ENCODE measurements at regions not wholly inside any gene's neighbourhood (a gene's known extent, or its start where the extent isn't known, plus 50 kb on each side); places are given as distances from the start of the nearest gene placed in this dataset.

GRCh38 chr7:33719059-33719581 lies 186.2 kb upstream of the BMPER start:
- Mint-ChIP-seq H3K36me3 (ENCODE audit: insufficient read depth, unreplicated experiment) (no peaks in the 10 kb centered on the region), H3K27me3 (ENCODE audit: unreplicated experiment) (peaks cover 72% of the 10 kb centered on the region), H3K4me3 (ENCODE audit: low read depth, unreplicated experiment) (no peak overlapping the region), H3K9me3 (ENCODE audit: low read depth, unreplicated experiment) (no peaks in the 10 kb centered on the region), H3K4me1 (ENCODE audit: low read depth, unreplicated experiment) (peaks cover 14% of the 10 kb centered on the region), H3K27ac (ENCODE audit: unreplicated experiment) (no peak overlapping the region)
- no TSS peak for BruUV-seq (replicated peaks)
- CTCF ChIA-PET = interaction anchor here (0.7 to 1.5 kb wide), 3 partner anchors 31 to 443 kb away, joined by 3 to 7 read pairs (median 3); no protein-coding TSS in a partner anchor
- TF ChIP-seq, protein P1, sequence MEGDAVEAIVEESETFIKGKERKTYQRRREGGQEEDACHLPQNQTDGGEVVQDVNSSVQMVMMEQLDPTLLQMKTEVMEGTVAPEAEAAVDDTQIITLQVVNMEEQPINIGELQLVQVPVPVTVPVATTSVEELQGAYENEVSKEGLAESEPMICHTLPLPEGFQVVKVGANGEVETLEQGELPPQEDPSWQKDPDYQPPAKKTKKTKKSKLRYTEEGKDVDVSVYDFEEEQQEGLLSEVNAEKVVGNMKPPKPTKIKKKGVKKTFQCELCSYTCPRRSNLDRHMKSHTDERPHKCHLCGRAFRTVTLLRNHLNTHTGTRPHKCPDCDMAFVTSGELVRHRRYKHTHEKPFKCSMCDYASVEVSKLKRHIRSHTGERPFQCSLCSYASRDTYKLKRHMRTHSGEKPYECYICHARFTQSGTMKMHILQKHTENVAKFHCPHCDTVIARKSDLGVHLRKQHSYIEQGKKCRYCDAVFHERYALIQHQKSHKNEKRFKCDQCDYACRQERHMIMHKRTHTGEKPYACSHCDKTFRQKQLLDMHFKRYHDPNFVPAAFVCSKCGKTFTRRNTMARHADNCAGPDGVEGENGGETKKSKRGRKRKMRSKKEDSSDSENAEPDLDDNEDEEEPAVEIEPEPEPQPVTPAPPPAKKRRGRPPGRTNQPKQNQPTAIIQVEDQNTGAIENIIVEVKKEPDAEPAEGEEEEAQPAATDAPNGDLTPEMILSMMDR (IDR thresholded peaks at IDR 0.05; ENCODE audit: unreplicated experiment) = no peak
- intact Hi-C loops (cut with micrococcal nuclease; ENCODE audit: unreplicated experiment) = no loop called here
- no peak for DNase-seq

GRCh38 chr7:33720139-33720538 lies 185.2 kb upstream of the BMPER start:
- DNase-seq = no peak
- intact Hi-C loops (cut with micrococcal nuclease; ENCODE audit: unreplicated experiment) = no loop called here
- no peak overlapping the region for H3K27ac Mint-ChIP-seq (ENCODE audit: unreplicated experiment)
- no peaks in the 10 kb centered on the region for H3K36me3 Mint-ChIP-seq (ENCODE audit: insufficient read depth, unreplicated experiment)
- TF ChIP-seq, protein P1 (IDR thresholded peaks at IDR 0.05; ENCODE audit: unreplicated experiment) = no peak
- H3K27me3 Mint-ChIP-seq (ENCODE audit: unreplicated experiment) = peaks cover 69% of the 10 kb centered on the region
- H3K9me3 Mint-ChIP-seq (ENCODE audit: low read depth, unreplicated experiment) = no peaks in the 10 kb centered on the region
- no TSS peak for BruUV-seq (replicated peaks)
- H3K4me3 Mint-ChIP-seq (ENCODE audit: low read depth, unreplicated experiment) = no peak overlapping the region
- CTCF ChIA-PET = no interaction called here
- H3K4me1 Mint-ChIP-seq (ENCODE audit: low read depth, unreplicated experiment) = peaks cover 14% of the 10 kb centered on the region

DNA sequence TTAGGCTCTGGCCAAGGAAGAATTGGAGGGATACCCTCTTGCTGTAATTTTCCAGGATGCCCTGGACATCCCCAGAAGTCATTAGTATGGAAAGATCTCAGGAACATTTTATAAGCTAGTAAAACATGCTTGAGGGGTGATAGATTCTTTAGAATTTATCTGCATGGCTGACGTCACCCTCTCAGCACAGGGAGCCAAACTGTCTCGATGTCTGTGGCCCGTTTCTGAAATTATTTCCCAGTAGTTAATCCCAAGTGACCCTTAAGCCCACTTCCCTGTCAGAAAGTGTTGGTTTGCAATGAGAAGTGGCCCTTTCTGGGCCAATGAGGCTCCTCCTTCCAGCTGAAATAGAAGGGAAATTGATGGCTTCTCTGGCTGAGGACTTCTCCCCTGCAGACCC lies 184.5 kb upstream of the BMPER start:
- Mint-ChIP-seq H3K9me3 (ENCODE audit: low read depth, unreplicated experiment) (no peaks in the 10 kb centered on the region), H3K4me3 (ENCODE audit: low read depth, unreplicated experiment) (no peak overlapping the region), H3K27me3 (ENCODE audit: unreplicated experiment) (peaks cover 61% of the 10 kb centered on the region), H3K4me1 (ENCODE audit: low read depth, unreplicated experiment) (peaks cover 14% of the 10 kb centered on the region), H3K36me3 (ENCODE audit: insufficient read depth, unreplicated experiment) (no peaks in the 10 kb centered on the region), H3K27ac (ENCODE audit: unreplicated experiment) (no peak overlapping the region)
- intact Hi-C loops (cut with micrococcal nuclease; ENCODE audit: unreplicated experiment) = no loop called here
- TF ChIP-seq, protein P1 (IDR thresholded peaks at IDR 0.05; ENCODE audit: unreplicated experiment) = no peak
- CTCF ChIA-PET = no interaction called here
- no peak for DNase-seq
- no TSS peak for BruUV-seq (replicated peaks)

DNA sequence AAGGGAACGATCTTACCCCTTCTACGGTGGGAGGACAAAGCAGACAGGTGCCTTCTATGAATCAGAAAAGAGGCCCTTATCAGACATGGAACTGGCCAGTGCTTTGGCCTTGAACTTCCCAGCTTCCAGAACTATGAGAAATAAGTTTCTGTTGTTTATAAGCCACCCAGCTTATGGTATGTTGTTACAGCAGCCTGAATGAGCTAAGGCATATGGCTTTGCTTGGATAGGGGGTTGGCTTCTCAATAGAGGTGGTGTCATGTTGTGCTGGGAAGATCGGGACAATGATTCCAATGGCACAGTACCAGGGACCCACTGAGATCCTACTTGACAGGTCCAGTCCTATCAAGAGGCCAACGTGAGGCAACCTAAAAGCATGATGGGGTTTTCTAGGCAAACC lies 183.4 kb upstream of the BMPER start:
- Mint-ChIP-seq H3K27me3 (ENCODE audit: unreplicated experiment) (peaks cover 51% of the 10 kb centered on the region), H3K36me3 (ENCODE audit: insufficient read depth, unreplicated experiment) (no peaks in the 10 kb centered on the region), H3K27ac (ENCODE audit: unreplicated experiment) (no peak overlapping the region), H3K9me3 (ENCODE audit: low read depth, unreplicated experiment) (no peaks in the 10 kb centered on the region), H3K4me3 (ENCODE audit: low read depth, unreplicated experiment) (no peak overlapping the region), H3K4me1 (ENCODE audit: low read depth, unreplicated experiment) (peaks cover 14% of the 10 kb centered on the region)
- CTCF ChIA-PET = no interaction called here
- BruUV-seq (replicated peaks) = no TSS peak
- intact Hi-C loops (cut with micrococcal nuclease; ENCODE audit: unreplicated experiment) = no loop called here
- TF ChIP-seq, protein P1 (IDR thresholded peaks at IDR 0.05; ENCODE audit: unreplicated experiment) = no peak
- no peak for DNase-seq

All from Calu3 (cell line).